ENCODE measurements at regions not wholly inside any gene's neighbourhood (a gene's known extent, or its start where the extent isn't known, plus 50 kb on each side); places are given as distances from the start of the nearest gene placed in this dataset.
"Not testable (repeated sequence)": the region's sequence is repeated elsewhere in the genome, so short reads cannot be mapped to it uniquely, and the experiment has no call there.

DNA sequence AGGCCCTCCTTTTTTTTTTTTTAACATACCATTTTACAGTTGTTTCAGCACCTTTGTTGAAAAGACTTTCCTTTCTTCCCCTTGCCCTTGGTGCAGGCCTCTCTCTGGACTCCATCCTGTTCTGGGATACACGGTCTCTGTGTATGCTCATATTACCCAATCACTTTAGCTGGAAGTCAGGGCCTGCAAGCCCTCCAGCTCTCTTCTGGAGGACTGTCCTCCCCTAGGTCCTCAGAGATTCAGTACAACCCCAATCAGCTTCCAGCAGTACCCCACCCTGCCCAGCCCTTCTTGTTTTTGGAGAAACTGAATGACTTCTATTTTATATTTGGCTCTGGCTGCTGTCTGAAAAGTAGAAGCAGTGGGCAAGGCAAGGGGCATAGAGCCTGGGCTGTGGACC is 270.8 kb downstream of the KLF13 start:
- no peak for DNase-seq (ENCODE audit: low read depth)

DNA sequence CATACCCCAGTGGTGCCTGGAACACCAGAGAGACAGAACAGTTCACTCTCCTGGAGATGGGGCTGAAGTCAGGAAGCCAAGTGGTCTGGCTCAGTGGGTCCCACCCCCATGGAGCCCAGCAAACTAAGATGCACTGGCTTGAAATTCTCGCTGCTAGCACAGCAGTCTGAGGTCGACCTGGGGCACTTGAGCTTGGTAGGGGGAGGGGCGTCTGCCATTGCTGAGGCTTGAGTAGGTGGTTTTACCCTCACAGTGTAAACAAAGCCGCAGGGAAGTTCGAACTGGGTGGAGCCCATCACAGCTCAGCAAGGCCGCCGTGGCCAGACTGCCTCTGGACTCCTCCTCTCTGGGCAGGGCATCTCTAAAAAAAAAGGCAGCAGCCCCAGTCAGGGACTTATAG is 272.0 kb downstream of the KLF13 start:
- DNase-seq (ENCODE audit: low read depth), result no peak

DNA sequence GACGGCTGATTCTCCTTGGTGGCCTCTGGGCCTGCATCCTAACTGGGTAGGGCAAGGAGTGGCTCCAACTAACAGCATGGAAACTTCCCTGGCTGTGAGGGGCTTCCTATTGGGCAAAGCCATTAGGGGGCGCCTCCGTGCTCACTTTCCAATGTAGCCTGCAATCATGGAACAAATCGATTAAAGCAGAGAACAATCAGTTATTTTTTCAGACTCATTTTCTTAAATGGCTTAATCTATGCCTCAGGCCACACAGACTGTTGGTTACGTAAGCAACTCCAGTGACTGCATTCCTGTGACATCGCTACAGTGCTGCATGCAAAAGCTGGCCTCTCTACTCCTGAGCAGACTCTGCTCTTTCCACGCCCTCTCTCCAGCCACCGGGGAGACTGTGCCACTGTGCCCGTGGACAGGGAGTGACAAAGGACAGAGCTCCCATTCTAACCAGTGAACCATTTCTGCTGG is 278.9 kb downstream of the KLF13 start:
- no peak for DNase-seq (ENCODE audit: low read depth)

DNA sequence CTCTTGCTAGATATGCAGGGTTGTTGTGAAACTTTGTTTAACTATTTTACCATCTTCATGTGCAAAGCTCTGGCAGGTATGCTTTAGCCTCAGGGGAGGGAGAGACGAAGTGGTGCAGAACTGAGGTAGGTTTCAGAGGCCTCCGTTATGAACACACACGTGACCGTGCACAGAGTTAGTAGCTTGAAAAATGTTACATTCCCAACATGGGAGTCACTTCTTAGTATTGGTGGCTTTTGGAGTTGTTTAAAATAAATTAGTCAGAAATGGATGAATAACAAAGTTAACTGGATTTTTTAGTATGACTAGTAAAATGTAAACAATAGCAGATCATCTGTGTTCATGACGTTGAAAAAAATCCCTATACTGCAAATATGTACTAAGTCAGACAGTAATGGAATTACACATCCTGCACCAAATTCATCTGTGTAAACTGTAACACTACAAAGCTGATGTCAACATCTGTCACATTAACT is 279.6 kb downstream of the KLF13 start:
- no peak for DNase-seq (ENCODE audit: low read depth)

DNA sequence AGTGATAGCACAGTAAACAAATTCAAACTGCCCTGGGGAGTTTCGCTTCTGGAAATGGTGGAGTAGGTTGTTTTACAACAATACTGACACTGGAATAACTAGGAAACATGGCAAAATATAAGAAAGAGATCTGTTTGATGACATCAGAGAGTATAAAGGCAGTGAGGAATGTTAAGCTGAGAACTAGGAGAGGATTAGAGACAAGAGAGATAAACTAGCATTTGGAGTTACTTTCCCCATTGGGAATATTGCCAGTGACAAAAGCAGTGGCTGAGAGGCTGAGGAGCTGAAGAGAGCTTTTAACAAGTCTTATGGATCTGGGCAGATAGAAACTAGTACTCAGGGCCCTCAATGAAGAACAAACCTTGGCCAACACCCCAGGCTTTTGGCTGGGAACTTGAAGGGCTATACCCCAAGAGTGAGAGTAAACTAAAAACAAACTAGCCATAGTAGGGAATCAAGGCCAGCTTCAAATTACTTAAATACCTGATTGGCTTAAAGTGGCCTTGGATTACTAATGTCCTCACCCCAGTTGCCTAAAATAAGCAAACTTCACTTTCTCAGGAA is 280.4 kb downstream of the KLF13 start:
- DNase-seq (ENCODE audit: low read depth), result no peak

DNA sequence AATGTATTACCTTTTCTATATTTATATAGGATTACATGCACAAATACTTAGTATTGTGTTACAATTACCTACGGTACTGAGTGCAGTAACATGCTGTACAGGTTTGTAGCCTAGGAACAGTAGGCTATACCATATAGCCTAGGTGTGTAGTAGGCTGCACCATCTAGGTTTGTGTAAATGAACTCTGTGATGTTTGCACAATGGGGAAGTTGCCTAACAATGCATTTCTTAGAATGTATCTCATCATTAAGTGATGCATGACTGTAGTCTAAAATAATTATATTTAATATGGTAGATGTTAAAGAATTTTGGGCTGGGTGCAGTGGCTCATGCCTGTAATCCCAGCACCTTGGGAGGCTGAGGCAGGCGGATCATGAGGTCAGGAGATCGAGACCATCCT is 281.0 kb downstream of the KLF13 start:
- no peak for DNase-seq (ENCODE audit: low read depth)

DNA sequence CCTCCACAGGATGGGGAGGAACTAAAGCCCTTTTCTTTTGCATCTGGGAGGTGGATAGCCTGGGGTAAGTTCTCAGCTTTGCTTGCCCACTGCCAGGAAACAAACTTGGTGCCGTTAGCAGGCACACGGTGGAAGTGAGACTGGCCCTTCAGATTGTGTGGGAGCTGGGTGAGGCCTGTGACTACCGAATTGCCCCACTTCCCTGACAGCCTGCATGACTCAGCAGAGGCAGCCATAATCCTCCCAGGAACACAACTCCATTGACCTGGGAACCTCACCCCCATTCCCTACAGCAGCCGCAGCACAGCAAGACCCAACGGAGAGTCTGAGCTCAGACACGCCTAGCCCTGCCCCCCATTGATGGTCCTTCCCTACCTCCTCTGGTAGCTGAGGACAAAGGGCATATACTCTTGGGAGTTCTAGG is 282.6 kb downstream of the KLF13 start:
- DNase-seq (ENCODE audit: low read depth), result no peak

DNA sequence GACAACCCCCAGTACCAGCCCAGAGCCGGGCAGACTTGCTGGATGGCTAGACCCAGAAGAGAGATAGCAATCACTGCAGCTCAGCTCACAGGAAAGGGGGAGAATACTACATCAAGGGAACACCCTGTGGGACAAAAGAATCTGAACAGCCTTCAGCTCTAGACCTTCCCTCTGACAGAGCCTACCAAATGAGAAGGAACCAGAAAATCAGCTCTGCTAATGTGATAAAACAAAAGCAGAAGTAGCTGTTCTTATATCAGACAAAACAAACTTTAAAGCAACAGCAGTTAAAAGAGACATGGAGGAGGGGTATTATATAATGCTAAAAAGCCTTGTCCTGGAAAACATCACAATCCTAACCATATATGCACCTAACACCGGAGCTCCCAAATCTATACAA is 283.3 kb downstream of the KLF13 start:
- DNase-seq (ENCODE audit: low read depth), result no peak

DNA sequence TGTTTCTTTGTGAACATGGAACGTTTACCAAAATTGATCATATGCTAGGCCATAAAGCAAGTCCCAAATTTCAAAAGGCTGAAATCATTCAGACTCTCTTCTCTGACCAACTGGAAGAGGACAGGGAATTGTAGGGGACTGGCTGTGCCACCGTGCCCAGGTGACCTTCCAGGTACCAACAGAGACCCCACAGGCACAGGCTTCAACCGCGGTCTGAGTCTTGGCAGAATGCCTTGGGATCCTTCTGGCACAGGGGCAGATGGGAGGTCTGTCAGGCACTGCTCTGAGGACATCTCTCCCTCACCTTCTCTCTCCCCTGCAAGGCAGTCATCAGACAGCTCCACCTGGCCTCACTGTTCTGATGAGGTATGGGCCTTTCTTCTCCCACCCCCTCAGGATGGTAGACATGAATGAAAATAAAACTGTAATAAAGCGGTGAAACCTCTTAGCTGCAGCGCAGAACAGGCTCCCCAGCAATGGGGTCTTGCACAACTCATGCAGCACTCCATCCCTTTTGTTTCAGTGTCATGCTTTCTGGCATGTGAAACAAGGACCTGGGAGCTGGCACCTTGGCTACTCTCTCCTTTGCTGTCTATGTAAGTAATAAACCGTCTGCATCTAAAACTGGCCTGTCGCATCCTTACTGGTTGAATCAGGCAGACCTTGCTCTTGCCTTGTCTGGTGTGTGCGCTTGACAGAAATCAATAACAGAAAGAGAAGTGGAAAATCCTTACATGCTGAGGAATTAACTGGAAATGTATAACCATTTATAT is 289.2 kb downstream of the KLF13 start:
- no peak for DNase-seq (ENCODE audit: low read depth)

DNA sequence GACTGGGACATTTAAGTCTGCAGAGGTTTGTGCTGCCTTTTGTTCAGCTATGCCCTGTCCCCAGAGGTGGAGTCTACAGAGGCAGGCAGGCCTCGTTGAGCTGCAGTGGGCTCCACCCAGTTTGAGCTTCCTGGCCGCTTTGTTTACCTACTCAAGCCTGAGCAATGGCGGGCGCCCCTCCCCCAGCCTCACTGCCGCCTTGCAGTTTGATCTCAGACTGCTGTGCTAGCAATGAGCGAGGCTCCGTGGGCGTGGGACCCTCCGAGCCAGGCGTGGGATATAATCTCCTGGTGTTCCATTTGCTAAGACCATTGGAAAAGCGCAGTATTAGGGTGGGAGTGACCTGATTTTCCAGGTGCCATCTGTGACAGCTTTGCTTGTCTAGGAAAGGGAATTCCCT is 296.7 kb downstream of the KLF13 start:
- DNase-seq (ENCODE audit: low read depth), result not testable (repeated sequence)

DNA sequence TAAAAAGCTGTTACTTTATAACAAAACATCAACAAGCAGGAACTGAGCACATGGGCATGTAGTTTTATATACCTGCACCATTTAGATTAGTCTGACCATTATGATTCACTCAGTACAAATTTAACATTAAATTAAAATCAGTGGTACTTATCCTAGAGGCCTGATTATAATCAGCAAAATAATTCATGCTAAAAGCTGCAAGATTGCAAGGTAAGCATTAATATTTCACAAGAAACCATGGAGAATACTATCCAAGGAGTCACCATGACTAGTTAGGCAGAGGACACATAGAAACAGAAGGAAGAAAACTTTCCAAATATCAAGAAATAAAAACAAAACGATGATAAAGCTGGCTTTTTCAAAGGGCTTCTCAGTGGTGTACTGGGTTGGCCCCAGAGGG is 297.5 kb downstream of the KLF13 start:
- DNase-seq (ENCODE audit: low read depth), result not testable (repeated sequence)

DNA sequence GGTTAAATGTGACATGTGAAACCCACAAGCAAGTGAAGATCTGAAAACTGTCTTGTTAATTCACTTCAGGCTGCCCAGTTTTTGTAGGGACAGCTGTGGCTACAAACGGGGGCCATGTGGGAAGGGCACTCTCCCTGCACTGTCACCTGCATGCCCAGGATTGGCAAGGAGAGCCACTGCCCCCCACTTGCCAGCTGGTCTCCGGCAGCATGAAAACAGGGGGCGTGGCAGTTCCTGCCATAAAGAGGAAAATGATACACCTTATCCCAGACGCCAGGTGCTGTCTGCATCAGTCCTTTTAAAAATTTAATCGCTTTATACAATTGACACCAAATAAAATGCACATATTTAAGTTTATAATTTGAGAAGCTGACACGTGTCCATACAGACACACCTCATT is 309.1 kb downstream of the KLF13 start:
- not testable (repeated sequence) for DNase-seq (ENCODE audit: low read depth)

DNA sequence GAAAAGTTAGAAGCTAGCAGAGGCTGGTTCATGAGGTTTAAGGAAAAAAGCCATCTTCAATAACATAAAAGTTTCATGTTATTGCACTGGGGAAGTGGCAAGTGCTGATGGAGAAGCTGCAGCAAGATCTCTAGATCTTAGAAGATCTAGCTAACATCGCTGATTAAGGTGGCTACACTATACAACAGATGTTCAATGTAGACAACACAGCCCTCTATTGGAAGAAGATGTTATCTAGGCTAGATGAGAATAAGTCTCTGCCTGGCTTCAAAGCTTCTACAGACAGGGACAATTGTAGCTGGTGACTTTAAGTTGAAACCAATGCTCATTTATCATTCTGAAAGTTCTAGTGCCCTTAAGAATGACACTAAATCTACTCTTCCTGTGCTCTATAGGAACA is 310.3 kb downstream of the KLF13 start:
- DNase-seq (ENCODE audit: low read depth), result not testable (repeated sequence)

DNA sequence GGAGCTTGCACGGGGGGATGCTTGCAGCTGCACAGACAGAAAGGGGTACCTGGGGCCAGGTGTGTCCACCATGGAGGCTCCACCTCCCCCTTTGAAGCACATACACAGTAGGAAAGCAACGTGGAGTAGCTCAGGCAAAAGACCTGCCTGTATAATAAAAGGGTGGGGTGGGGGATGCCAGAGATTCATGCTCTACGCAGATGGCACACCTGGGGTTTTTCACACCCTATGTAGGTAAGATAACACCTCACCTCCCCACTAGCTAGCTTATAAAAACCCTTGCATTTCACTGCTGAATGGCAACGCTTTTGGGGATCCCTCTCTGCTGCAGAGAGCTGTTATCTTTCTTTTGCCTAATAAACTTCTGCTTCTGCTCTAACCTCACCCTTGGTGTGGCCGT is 317.3 kb downstream of the KLF13 start:
- not testable (repeated sequence) for DNase-seq (ENCODE audit: low read depth)

DNA sequence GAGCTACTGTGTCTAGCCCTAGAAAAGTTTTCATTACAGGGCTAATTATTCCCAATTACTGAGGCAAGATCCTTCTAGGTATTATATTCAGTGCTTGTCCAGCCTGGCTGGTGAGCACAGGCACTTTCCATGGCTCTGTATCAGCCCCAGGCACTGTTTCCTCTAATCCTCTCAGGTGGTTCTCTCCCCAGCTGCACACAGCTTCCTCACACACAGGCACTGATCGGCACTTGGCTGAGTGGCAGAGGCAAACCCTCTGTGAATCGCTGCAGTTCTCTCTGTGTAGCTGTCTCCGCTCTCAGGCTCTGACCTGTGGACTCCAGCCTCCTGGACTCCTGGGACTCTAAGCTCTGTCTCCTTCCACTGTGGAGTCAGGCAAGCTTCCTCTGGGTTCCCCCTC is 318.1 kb downstream of the KLF13 start:
- not testable (repeated sequence) for DNase-seq (ENCODE audit: low read depth)

DNA sequence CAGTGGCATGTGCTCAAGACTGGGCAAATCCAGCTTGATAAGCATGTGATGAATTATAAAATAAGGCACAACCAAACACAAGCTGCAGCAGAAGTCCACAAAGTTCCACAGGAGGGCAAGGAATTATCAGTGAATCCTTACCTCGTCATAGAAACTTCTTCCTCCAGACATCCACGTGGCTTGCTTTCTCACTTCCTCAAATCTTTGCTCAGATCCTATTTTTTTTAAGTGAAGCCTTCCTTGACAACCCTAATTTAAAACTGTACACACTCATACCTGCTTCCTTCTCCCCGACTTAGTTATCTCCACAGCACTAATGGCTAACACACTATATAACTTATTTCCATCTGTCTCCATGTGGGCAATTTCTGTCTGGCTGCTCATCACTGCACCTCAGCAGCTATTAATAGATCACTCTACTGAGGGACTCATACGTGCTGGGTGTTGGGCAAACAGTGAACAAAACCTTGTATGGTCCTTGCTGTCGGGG is 320.7 kb downstream of the KLF13 start:
- not testable (repeated sequence) for DNase-seq (ENCODE audit: low read depth)

DNA sequence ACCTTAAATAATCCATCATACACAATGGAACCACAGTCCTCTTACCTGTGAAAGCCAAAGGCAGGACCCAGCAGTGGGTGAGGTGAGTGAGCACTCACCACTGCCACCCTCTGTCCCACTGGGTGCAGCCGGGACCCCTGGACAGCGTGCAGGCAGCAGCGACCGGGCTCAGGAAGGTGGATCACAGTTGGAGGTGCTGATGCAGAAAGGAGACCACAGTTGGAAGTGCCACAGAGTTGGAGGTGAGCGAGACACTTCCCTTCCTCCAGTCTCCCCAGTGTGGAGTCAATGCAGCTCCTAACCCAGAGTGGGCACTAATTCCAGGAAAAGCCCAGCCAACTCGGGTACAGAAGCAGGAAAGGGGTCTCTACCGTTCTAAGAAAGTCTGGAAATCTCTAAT is 323.0 kb downstream of the KLF13 start:
- DNase-seq (ENCODE audit: low read depth), result not testable (repeated sequence)

DNA sequence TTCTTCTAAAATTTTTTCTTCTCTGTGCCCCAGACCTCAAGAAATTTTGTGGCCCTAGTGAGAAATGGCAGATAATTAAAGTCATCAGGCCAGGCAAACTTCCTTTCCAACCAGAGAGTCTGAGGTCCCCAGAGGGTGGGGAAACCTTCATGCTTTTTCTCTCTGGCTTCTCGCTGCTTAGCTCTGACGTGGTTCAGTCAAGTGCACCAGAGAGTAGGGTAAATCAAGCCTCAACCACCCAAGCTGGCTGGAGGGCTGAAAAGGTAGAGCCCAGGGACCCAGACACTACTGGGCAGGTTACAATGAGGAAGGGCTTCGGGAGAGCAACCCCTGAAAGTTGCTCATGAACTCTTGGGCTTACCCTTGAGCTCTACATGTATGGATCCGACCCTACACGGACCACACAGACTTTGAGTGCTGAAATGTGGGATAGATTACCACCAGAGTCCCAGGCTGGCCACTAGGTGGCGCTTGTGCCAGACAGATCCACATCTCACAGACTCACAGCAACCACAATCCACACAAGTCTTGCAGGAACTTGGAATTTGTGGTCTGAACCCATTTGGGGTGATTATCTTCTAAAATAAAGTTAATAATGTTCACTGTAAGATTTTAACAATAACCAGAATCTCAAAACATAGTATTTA is 323.5 kb downstream of the KLF13 start:
- not testable (repeated sequence) for DNase-seq (ENCODE audit: low read depth)

DNA sequence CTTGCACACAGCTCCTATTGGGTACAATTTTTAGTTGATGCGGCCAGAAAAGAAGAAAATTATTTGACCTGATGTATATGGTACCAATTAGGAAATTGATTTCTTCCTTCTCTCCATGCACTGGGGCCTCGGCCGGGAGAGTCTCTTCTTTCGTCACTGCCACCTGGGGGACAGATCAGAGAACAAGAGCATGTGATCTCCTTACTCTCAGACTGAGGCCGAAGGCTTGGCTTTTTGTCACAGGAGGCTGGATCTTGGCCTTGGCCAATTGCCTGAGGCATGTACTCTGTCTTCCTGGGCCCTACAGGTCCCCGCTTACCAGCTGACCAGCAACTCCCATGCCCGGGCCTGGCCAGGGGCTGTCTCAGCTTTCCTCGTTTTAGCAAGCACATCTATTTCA is 330.3 kb downstream of the KLF13 start:
- DNase-seq (ENCODE audit: low read depth), result not testable (repeated sequence)

DNA sequence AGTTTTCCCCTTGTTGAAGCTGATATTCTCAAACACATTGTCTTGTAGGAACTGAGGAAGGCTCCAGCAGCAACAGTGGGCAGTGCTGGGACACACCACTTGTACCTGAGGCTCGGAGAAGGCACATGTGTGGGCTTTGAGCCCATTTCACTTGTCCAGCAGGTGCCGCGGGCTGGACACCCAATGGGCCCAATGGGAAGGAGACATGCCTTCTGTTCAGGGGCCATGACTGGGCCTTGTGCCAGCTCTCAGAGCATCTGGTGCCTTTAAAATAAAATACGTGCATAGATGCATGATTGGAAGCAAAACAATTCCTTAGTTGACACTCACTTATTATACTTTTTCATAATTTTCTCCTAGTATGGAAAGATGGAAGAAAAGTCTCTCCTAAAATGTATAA is 334.2 kb downstream of the KLF13 start:
- DNase-seq (ENCODE audit: low read depth), result no peak

DNA sequence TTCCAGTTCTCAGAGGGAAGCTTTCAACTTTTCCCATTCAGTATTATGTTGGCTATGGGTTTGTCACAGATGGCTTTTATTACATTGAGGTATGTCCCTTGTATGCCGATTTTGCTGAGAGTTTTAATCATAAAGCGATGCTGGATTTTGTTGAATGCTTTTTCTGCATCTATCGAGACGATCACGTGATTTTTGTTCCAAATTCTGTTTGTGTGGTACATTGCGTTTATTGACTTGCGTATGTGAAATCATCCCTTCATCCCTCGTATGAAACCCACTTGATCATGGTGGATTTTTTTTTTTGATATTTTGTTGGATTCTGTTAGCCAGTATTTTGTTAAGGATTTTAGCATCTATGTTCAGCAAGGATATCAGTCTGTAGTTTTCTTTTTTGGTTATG is 339.1 kb downstream of the KLF13 start:
- not testable (repeated sequence) for DNase-seq (ENCODE audit: low read depth)

DNA sequence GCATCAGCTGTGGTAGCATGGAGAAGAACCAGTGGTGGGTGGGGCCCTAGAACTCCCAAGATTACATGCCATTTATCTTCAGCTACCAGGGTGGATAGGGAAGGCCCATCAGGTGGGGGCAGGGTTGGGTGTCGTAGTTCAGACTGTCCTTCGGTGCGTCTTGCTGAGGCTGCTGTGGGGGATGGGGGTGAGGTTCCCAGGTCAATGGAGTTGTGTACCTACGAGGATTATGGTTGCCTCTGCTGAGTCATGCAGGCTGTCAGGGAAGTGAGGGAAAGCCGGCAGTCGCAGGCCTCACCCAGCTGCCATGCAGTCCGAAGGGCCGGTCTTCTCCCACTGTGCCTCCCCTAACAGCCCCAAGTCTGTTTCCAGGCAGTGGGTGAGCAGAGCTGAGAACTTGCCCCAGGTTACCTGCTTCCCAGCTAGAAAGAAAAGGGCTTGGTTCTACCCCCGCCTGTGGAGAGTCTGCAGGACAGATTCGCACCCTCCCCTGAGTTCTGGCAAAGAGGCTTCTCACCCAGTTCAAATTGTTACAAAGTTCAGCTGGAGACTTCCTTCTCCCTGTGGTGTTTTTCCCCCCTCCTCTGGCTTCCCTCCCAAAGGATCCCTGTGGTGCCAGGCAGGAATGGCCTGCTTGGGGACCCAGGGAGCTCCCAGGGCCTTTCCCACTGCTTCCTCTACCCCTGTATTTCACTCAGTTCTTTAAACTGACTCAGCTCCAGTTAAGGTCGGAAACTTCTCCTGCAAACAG is 342.7 kb downstream of the KLF13 start:
- DNase-seq (ENCODE audit: low read depth), result not testable (repeated sequence)

Measured in GM04504 (cell line).